GM18520 (cell line): ENCODE measurements at regions not wholly inside any gene's neighbourhood (a gene's known extent, or its start where the extent isn't known, plus 50 kb on each side); places are given as distances from the start of the nearest gene placed in this dataset.

Experiments
- ATAC-seq: cut with Tn5 transposase; IDR thresholded peaks from one replicate; pipeline ENCODE4 v1.9.1; 2021; ENCODE audit not compliant: unreplicated experiment

GRCh38 chr1:232218955-232219865 is 410.7 kb downstream of the SIPA1L2 start:
- no peak for ATAC-seq

- ATAC-seq = no peak
Observed at GRCh38 chr1:232213928-232214327, 416.0 kb downstream of the SIPA1L2 start.

DNA sequence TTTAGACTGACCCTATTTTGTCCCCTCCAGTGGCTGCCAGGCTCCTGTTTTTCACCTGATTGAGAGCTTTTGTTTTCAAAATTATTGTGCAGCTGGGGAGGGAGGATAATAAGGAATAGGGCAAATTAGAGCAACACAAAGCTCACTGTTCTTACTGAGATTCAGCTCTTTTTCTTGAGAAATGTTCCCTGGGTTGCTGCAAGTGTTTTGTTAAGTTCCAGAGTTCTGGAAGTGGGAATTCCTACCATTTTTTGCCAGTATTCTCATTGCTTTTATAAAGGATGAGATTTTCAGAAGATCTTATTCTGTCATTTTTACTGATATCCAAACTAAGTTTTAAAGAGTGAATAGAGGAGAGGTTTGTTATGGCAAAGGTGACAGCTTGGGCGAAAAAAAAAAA is 417.7 kb downstream of the SIPA1L2 start:
- ATAC-seq = no peak

GRCh38 chr1:232211149-232211548 is 418.8 kb downstream of the SIPA1L2 start:
- ATAC-seq = no peak

DNA sequence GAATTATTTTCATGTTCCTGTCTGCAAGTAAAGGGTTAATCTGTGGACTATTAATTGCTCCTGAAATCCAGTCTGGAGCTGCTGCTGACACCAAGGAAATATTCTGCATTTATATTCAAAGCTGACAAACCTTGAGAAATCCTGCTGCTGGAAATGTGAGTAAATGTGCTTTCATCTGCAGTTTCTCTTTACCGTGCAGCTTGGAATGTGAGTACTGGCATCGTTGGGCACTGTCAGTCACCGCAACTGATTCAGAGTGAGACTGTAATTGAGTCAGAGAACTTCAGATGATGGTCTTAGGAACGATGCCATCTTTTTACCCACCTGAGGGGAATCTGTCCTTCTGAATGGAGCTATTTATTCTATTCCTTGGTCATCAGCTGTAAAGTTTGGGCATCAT is 420.6 kb downstream of the SIPA1L2 start:
- no peak for ATAC-seq

- no peak for ATAC-seq
Observed at GRCh38 chr1:232207073-232207866, 422.7 kb downstream of the SIPA1L2 start.

GRCh38 chr1:232204269-232204668 is 425.7 kb downstream of the SIPA1L2 start:
- no peak for ATAC-seq

DNA sequence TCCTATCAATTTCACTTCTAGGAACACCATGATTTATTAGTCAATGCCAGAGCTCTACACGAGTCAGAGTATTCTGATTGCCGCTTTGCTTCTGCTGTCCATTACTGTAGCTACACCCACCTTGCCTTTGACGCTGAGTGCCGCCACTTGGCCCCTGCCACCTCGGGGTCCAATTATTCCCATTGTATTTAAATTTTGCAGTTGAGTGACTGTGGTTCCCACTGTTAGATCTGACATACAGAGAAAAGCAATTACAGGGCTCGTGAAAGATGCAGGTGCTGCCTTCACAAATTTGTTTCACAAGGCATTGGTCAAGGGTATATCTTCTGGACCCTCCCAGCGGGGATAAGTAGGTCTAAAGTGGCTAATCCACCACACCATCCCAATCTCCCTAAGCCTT is 428.9 kb downstream of the SIPA1L2 start:
- ATAC-seq = no peak

- ATAC-seq = no peak
Observed at GRCh38 chr1:232196042-232196441, 433.9 kb downstream of the SIPA1L2 start.

DNA sequence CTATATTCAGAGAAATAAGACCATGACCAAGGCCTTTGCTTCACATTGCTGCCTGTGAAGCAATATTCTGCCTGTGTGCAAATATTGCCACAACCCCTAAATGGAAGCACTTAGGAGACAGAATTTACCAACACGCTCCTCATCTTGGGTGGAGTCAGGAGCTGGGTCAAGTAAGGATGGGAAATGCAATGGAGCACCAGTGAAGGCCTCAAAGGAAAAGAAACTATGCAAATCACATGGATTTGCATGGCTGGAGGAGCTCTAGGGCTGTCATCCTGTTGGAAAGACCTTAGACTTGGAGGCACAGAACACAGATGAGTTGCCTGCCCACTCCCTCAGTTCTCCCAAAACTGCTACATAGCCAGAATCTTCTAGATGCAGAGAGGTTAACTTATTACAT is 435.5 kb downstream of the SIPA1L2 start:
- no peak for ATAC-seq

DNA sequence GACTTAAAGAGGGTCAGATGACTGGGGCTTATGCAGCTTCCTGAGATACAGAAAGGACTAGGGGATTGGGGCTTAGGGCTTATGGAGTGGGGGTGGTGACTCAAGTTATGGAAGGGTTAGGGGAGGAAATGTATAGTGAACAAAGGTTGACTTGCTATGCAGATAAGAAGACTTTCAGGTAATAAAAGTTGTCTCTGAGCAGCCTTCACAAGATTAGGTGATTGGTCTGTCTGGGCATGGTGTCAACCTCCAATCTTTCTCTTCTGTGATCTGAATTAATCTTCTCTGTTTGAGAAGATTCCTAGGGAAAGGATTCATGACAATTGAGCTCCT is 436.5 kb downstream of the SIPA1L2 start:
- ATAC-seq = no peak

DNA sequence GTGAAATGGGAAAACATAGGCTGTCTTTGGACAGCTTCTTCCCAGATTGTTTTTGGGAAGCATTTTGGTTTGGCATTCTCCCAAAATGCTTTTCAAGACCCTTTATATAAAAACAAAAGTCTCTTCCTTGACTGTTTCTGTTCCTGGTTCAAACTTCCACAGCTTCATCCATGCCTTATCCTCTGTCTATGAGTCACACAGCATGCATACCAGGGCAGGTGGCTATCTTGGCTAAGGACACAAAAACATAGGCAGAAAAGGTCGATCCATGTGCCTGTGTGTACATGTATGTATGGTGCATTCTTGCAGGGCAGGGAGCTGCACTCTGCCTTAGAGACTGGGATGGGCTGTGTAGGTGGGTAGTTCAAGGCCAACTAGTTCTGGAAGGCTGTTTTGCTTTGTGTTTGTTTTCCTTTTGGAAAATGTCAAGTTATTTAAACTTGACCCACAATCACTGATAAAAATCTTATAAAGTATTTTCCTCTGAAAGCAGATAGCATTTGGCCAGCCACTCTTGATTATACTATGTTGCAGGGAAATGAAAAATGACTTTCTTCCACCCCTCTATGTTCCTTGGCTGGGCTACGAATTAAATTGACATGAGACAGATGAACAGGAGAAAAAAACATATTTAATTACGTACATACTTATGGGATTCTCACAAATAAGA is 437.0 kb downstream of the SIPA1L2 start:
- ATAC-seq = no peak

- ATAC-seq = no peak
Observed at GRCh38 chr1:232191560-232191959, 438.4 kb downstream of the SIPA1L2 start.

GRCh38 chr1:232188318-232188717 is 441.6 kb downstream of the SIPA1L2 start:
- no peak for ATAC-seq

DNA sequence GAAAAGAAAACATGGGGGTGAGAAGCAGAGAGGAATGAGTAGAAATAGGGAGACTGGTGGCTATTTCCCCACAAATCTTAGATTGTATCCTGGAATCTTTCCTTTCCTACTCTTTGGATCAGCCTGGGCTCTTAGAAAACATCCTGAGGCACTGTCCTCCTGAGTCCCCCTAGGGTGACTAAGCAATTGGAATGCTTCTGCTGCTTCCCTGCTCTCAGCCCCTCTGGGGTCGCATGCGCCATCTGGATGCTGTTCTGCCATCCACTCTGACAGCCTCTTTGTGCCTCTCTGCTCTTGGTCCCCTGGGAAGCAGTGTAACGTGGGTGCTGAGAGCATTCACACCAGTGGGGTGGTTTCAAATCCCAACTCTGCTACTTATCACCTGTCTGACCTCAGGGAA is 443.0 kb downstream of the SIPA1L2 start:
- no peak for ATAC-seq

GRCh38 chr1:232184561-232185530 is 445.1 kb downstream of the SIPA1L2 start:
- ATAC-seq = no peak

DNA sequence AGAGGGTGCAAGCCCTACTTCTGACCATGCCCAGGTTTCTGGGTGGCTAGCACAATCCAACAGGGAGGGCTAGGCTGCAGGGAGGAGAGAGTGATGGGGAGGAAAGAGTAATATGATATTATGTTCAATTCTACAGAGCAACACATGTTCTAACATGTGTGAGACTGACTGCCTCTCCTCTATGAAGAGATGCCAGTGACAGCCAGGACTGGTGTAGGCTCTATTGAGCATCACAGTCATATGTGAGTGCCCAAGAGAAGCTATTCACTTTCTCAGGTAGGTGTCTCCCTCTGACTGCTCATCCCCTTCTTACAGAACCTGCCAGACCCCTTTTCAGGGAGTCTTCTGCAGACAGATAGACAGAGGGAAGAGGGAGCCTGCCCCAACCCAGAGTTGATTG is 446.1 kb downstream of the SIPA1L2 start:
- no peak for ATAC-seq

GRCh38 chr1:232183266-232183800 is 446.6 kb downstream of the SIPA1L2 start:
- no peak for ATAC-seq

DNA sequence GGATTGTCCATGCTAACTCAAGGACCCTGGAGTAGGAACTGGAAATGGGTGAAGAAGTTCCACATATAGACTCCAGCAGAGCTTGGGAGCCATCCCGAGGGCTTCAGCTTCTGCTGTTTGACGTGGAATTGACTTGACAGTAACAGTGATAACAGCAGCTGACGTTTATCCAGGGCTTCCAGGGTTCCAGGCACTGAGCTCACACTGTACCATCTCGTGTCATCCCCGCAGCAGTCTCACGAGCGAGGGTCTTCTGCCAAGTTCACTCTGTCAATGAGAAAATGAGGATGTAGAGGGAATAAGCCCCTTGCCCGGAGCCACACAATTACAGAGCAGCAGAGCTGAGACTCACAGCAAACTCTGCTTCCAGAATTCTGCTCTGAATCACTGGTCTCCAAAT is 447.7 kb downstream of the SIPA1L2 start:
- no peak for ATAC-seq

DNA sequence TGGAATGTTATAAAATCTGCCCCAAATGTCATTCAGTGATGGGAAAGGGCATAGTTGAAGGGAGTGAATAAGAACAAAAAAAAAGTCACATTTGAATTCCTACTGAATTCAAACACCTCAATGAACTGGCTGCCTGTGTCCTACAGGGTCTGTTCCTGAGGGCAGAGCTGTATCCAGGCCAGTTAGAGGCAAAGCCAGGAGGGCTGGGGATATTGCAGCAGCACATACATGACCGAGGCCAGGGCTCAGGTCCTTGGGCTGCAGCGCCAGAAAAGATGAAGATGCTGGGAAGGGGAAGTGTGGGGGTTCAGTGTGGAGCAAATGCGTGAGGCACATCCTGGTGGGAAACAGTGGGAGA is 449.2 kb downstream of the SIPA1L2 start:
- ATAC-seq = no peak
